ENCODE measurements at regions not wholly inside any gene's neighbourhood (a gene's known extent, or its start where the extent isn't known, plus 50 kb on each side); places are given as distances from the start of the nearest gene placed in this dataset.

- H3K36me3 ChIP-seq, result no peaks in the 10 kb centered on the region
- 62 to 89% (median 68%) methylated on average over 4 of the region's 4 CpGs for WGBS, 5 donors
- no peaks in the 10 kb centered on the region for H3K27me3 ChIP-seq (replicated peaks in 1 of 7)
- intact Hi-C loops (cut with DNase I; ENCODE audit: low total_unique reads), result no loop called here
- H3K27ac ChIP-seq, result no peak overlapping the region
- no peak overlapping the region for H3K4me3 ChIP-seq
- H3K4me1 ChIP-seq, result no peaks in the 10 kb centered on the region
- TF ChIP-seq, protein P1, sequence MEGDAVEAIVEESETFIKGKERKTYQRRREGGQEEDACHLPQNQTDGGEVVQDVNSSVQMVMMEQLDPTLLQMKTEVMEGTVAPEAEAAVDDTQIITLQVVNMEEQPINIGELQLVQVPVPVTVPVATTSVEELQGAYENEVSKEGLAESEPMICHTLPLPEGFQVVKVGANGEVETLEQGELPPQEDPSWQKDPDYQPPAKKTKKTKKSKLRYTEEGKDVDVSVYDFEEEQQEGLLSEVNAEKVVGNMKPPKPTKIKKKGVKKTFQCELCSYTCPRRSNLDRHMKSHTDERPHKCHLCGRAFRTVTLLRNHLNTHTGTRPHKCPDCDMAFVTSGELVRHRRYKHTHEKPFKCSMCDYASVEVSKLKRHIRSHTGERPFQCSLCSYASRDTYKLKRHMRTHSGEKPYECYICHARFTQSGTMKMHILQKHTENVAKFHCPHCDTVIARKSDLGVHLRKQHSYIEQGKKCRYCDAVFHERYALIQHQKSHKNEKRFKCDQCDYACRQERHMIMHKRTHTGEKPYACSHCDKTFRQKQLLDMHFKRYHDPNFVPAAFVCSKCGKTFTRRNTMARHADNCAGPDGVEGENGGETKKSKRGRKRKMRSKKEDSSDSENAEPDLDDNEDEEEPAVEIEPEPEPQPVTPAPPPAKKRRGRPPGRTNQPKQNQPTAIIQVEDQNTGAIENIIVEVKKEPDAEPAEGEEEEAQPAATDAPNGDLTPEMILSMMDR (IDR thresholded peaks at IDR 0.05 in 8 of 11, conservative IDR thresholded peaks at IDR 0.05 in 3 of 11), result no peak
- TF ChIP-seq POLR2A (IDR thresholded peaks at IDR 0.05) (no peak), POLR2AphosphoS5 (IDR thresholded peaks at IDR 0.05) (no peak)
- peaks cover 0 to 13% (median 0%) of the 10 kb centered on the region in 8 donors for H3K9me3 ChIP-seq
- no peak for DNase-seq
Measured at GRCh38 chr7:41039386-41039953, 663.4 kb downstream of the INHBA start.

GRCh38 chr7:41038211-41038610 is 664.7 kb downstream of the INHBA start:
- H3K27me3 ChIP-seq (replicated peaks in 1 of 7), result no peaks in the 10 kb centered on the region
- TF ChIP-seq, protein P1 (IDR thresholded peaks at IDR 0.05 in 8 of 11, conservative IDR thresholded peaks at IDR 0.05 in 3 of 11), result no peak
- no peak for TF ChIP-seq POLR2A (IDR thresholded peaks at IDR 0.05)
- 48 to 84% (median 72%) methylated on average over 5 of the region's 5 CpGs for WGBS, 5 donors
- H3K27ac ChIP-seq, result no peak overlapping the region
- no peaks in the 10 kb centered on the region for H3K36me3 ChIP-seq
- intact Hi-C loops (cut with DNase I; ENCODE audit: low total_unique reads), result no loop called here
- no peak overlapping the region for H3K4me3 ChIP-seq
- no peak for DNase-seq
- H3K4me1 ChIP-seq, result no peaks in the 10 kb centered on the region
- peaks cover 0 to 5% (median 0%) of the 10 kb centered on the region in 8 donors for H3K9me3 ChIP-seq

GRCh38 chr7:41037691-41038090 is 665.2 kb downstream of the INHBA start:
- no peak overlapping the region for H3K4me3 ChIP-seq
- no peak overlapping the region for H3K27ac ChIP-seq
- TF ChIP-seq, protein P1 (IDR thresholded peaks at IDR 0.05 in 8 of 11, conservative IDR thresholded peaks at IDR 0.05 in 3 of 11), result no peak
- TF ChIP-seq POLR2AphosphoS5 (IDR thresholded peaks at IDR 0.05) (no peak), POLR2A (IDR thresholded peaks at IDR 0.05) (no peak)
- no peaks in the 10 kb centered on the region for H3K9me3 ChIP-seq
- H3K27me3 ChIP-seq (replicated peaks in 1 of 7), result no peaks in the 10 kb centered on the region
- no peak for DNase-seq
- intact Hi-C loops (cut with DNase I; ENCODE audit: low total_unique reads), result no loop called here
- no peaks in the 10 kb centered on the region for H3K4me1 ChIP-seq
- H3K36me3 ChIP-seq, result no peaks in the 10 kb centered on the region
- 83 to 96% (median 92%) methylated on average over 5 of the region's 5 CpGs for WGBS, 5 donors

DNA sequence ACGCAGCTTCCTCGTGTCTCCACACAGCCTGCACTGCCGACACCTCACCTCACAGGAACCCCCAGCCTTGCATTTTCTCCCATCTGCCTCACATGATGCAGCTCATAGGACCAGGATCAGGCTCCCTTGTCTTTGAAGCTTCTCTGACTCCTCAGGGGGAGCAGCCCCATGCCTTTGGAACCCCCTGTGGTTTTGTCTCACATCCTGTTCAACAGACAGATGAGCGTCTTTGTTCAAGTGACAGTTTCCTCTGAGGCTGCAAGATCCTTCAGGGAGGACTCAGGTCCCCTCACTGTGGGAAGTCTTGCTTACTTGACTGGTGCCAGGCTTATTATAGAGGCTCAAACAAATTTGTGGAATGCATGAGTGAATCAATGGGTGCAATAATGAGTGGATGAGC is 667.1 kb downstream of the INHBA start:
- intact Hi-C loops (cut with DNase I; ENCODE audit: low total_unique reads), result no loop called here
- H3K27ac ChIP-seq, result no peak overlapping the region
- no peaks in the 10 kb centered on the region for H3K9me3 ChIP-seq
- no peak overlapping the region for H3K4me3 ChIP-seq
- H3K36me3 ChIP-seq, result no peaks in the 10 kb centered on the region
- no peak for DNase-seq
- no peaks in the 10 kb centered on the region for H3K27me3 ChIP-seq (replicated peaks in 1 of 7)
- WGBS, 5 donors, result 7 to 27% (median 19%) methylated on average over 4 of the region's 4 CpGs
- TF ChIP-seq POLR2AphosphoS5 (IDR thresholded peaks at IDR 0.05) (no peak), POLR2A (IDR thresholded peaks at IDR 0.05) (no peak)
- TF ChIP-seq, protein P1 (IDR thresholded peaks at IDR 0.05 in 8 of 11, conservative IDR thresholded peaks at IDR 0.05 in 3 of 11), result no peak
- H3K4me1 ChIP-seq, result no peaks in the 10 kb centered on the region
